ENCODE measurements at regions not wholly inside any gene's neighbourhood (a gene's known extent, or its start where the extent isn't known, plus 50 kb on each side); places are given as distances from the start of the nearest gene placed in this dataset.

DNA sequence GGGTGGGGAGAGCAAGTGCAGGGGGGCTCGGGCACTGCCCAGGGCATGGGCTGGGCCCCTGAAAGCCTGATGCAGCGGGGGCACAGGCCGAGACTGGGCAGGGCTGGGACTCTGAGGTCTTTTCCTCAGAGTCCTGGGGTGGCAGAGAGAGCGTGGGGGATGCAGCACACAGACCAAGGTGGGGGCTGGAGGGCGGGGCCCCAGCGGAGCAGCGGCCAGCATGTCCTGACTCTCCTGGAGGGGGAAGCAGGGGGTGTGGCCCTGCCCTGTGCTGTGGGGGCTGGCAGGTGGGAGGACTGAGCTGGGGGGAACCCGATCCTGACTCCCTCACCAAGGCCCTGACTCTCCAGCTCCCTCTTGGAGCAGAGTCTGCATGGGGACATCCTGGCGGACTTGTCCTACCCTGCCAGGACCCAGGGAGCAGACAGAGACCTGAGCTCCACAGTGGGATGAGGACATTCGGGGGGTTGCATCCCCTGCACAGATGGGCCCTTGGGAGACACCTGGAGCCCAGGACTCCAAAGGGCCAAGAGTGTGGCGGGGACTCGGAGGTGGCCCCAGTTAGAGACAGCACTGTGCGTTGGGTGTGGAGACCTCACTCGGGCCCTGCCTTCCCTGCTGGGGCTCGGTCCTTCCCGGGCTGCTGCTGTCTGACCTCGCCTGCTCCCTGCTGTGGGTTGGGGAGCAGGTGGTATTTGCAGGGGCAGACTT is 326.1 kb downstream of the TMEM121 start:
- Histone ChIP-seq H3K4me3 (replicated peaks; ENCODE audit: insufficient read depth, low read length) (no peak overlapping the region), H3K27me3 (ENCODE audit: insufficient read depth, poor library complexity, severe bottlenecking) (no peaks in the 10 kb centered on the region), H3K27ac (replicated peaks) (no peak overlapping the region)
- DNase-seq (ENCODE audit: low read depth in 1 of 2, low spot score in 1 of 2) = no peak
- TF ChIP-seq, protein P1, sequence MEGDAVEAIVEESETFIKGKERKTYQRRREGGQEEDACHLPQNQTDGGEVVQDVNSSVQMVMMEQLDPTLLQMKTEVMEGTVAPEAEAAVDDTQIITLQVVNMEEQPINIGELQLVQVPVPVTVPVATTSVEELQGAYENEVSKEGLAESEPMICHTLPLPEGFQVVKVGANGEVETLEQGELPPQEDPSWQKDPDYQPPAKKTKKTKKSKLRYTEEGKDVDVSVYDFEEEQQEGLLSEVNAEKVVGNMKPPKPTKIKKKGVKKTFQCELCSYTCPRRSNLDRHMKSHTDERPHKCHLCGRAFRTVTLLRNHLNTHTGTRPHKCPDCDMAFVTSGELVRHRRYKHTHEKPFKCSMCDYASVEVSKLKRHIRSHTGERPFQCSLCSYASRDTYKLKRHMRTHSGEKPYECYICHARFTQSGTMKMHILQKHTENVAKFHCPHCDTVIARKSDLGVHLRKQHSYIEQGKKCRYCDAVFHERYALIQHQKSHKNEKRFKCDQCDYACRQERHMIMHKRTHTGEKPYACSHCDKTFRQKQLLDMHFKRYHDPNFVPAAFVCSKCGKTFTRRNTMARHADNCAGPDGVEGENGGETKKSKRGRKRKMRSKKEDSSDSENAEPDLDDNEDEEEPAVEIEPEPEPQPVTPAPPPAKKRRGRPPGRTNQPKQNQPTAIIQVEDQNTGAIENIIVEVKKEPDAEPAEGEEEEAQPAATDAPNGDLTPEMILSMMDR (IDR thresholded peaks at IDR 0.05; ENCODE audit: insufficient read depth, low read length) = no peak
- TF ChIP-seq SPI1 (IDR thresholded peaks at IDR 0.05; ENCODE audit: borderline replicate concordance, low read depth) (no peak), POLR2AphosphoS5 (IDR thresholded peaks at IDR 0.05; ENCODE audit: low read depth) (no peak), GABPA (IDR thresholded peaks at IDR 0.05; ENCODE audit: low read depth) (no peak)
- TF ChIP-seq, protein P2, sequence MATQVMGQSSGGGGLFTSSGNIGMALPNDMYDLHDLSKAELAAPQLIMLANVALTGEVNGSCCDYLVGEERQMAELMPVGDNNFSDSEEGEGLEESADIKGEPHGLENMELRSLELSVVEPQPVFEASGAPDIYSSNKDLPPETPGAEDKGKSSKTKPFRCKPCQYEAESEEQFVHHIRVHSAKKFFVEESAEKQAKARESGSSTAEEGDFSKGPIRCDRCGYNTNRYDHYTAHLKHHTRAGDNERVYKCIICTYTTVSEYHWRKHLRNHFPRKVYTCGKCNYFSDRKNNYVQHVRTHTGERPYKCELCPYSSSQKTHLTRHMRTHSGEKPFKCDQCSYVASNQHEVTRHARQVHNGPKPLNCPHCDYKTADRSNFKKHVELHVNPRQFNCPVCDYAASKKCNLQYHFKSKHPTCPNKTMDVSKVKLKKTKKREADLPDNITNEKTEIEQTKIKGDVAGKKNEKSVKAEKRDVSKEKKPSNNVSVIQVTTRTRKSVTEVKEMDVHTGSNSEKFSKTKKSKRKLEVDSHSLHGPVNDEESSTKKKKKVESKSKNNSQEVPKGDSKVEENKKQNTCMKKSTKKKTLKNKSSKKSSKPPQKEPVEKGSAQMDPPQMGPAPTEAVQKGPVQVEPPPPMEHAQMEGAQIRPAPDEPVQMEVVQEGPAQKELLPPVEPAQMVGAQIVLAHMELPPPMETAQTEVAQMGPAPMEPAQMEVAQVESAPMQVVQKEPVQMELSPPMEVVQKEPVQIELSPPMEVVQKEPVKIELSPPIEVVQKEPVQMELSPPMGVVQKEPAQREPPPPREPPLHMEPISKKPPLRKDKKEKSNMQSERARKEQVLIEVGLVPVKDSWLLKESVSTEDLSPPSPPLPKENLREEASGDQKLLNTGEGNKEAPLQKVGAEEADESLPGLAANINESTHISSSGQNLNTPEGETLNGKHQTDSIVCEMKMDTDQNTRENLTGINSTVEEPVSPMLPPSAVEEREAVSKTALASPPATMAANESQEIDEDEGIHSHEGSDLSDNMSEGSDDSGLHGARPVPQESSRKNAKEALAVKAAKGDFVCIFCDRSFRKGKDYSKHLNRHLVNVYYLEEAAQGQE (IDR thresholded peaks at IDR 0.05; ENCODE audit: insufficient replicate concordance, low read depth) = no peak

DNA sequence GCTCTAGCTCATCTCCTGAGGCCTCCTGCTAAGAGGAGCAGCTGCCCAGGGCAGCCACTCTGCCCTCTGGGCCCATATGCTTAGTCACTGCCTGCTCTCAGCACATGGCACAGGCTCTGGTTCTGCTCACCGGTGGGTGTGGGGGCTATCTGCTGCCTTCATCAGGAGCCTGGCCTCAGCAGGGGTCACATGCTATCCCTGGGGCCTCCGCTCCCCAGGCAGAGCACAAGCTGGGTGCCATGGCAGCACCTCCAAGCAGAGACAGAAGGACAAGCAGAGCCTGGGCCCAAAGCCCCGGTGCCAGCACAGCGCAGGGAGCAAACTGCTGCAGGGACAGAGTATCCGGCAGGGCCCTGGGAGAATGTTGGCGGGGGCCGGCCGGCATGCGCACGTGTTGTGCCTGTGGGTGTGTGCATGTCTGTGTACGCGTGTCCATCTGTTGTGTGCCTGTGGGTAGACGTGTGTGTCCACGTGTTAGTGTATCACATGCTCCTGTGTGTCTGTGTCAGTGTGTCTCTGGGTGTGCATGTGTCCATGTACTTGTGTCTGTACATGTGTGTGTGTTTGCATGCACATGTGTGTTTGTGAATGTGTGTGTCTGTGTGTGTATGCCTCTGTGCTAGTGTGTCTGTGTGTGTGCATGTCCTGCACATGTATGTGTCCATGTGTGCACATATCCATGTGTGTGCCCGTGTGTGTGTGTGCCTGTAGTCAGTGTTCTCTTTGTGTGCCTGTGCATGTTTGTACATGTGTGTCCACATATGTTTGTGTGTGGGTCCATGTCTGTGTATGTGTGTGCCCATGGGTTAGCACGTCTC is 326.9 kb downstream of the TMEM121 start:
- Histone ChIP-seq H3K27ac (replicated peaks) (no peak overlapping the region), H3K27me3 (ENCODE audit: insufficient read depth, poor library complexity, severe bottlenecking) (no peaks in the 10 kb centered on the region), H3K4me3 (replicated peaks; ENCODE audit: insufficient read depth, low read length) (no peak overlapping the region)
- no peak for DNase-seq (ENCODE audit: low read depth in 1 of 2, low spot score in 1 of 2)
- no peak for TF ChIP-seq GABPA (IDR thresholded peaks at IDR 0.05; ENCODE audit: low read depth)
- TF ChIP-seq, protein P2 (IDR thresholded peaks at IDR 0.05; ENCODE audit: insufficient replicate concordance, low read depth) = no peak
- no peak for TF ChIP-seq POLR2AphosphoS5 (IDR thresholded peaks at IDR 0.05; ENCODE audit: low read depth)
- TF ChIP-seq, protein P1 (IDR thresholded peaks at IDR 0.05; ENCODE audit: insufficient read depth, low read length) = no peak
- TF ChIP-seq SPI1 (IDR thresholded peaks at IDR 0.05; ENCODE audit: borderline replicate concordance, low read depth) = no peak

DNA sequence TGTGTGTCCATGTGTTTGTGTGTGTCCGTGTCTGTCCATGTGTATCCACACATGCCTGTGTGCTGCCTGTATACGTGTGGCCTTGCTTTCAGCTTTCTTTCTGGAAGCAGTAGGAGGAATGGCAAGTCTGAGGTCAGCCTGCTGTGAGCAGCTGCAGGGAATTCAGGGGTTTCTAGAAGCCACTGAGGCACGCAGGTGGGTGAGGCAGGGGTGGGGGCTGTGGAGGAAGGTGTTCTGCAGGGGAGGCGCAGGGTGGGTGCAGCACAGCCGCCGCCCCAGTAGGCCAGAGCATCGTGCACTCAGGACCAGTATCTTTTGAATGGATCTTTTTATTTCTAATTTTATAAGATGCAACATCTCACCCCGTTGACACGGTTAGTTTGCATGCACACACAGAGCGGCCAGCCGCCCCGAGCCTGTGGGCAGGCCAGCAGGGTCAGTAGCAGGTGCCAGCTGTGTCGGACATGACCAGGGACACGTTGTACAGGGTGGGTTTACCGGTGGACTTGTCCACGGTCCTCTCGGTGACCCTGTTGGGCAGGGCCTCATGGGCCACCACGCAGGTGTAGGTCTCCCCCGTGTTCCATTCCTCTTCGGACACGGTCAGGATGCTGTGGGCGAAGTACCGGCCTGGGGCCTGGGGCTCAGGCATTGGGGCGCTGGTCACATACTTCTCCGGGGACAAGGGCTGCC is 327.7 kb downstream of the TMEM121 start:
- TF ChIP-seq, protein P2 (IDR thresholded peaks at IDR 0.05; ENCODE audit: insufficient replicate concordance, low read depth) = no peak
- TF ChIP-seq POLR2AphosphoS5 (IDR thresholded peaks at IDR 0.05; ENCODE audit: low read depth) (no peak), GABPA (IDR thresholded peaks at IDR 0.05; ENCODE audit: low read depth) (no peak)
- no peaks in the 10 kb centered on the region for H3K27me3 ChIP-seq (ENCODE audit: insufficient read depth, poor library complexity, severe bottlenecking)
- no peak overlapping the region for H3K4me3 ChIP-seq (replicated peaks; ENCODE audit: insufficient read depth, low read length)
- no peak for DNase-seq (ENCODE audit: low read depth in 1 of 2, low spot score in 1 of 2)
- H3K27ac ChIP-seq (replicated peaks) = no peak overlapping the region
